ENCODE measurements at regions not wholly inside any gene's neighbourhood (a gene's known extent, or its start where the extent isn't known, plus 50 kb on each side); places are given as distances from the start of the nearest gene placed in this dataset.

DNA sequence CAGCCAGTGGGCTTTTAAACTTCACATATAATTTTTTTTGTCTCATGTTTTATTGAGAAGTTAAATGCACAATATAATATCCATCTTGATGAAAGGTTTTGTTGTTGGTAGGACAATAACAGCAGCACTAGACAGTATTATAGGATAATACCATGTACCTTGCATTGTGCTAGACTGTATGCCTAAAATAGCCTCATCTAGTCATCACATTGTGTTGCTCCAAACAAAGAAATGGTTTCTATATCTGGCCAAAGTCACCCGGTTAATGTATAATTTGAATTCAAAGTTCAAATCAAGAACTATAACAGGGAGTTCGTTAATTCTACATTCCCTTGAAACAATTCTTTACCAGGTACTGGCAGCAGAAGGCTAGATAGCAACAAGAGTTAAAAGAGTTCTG is 104.9 kb downstream of the KCNJ2 start:
- no peaks in the 10 kb centered on the region for H3K4me1 ChIP-seq
- no peak overlapping the region for H3K4me3 ChIP-seq
- no peak overlapping the region for H3K27ac ChIP-seq
- H3K27me3 ChIP-seq, result no peaks in the 10 kb centered on the region
- no peaks in the 10 kb centered on the region for H3K36me3 ChIP-seq
- no peak for DNase-seq (ENCODE audit: extremely low spot score in 2 of 2)
- no peaks in the 10 kb centered on the region for H3K9me3 ChIP-seq
- no peak for TF ChIP-seq POLR2AphosphoS5 (IDR thresholded peaks at IDR 0.05; ENCODE audit: insufficient read depth in 1 of 2, low read depth in 1 of 2)
- TF ChIP-seq, protein P1, sequence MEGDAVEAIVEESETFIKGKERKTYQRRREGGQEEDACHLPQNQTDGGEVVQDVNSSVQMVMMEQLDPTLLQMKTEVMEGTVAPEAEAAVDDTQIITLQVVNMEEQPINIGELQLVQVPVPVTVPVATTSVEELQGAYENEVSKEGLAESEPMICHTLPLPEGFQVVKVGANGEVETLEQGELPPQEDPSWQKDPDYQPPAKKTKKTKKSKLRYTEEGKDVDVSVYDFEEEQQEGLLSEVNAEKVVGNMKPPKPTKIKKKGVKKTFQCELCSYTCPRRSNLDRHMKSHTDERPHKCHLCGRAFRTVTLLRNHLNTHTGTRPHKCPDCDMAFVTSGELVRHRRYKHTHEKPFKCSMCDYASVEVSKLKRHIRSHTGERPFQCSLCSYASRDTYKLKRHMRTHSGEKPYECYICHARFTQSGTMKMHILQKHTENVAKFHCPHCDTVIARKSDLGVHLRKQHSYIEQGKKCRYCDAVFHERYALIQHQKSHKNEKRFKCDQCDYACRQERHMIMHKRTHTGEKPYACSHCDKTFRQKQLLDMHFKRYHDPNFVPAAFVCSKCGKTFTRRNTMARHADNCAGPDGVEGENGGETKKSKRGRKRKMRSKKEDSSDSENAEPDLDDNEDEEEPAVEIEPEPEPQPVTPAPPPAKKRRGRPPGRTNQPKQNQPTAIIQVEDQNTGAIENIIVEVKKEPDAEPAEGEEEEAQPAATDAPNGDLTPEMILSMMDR (IDR thresholded peaks at IDR 0.05), result no peak
- no peak for TF ChIP-seq POLR2A (IDR thresholded peaks at IDR 0.05)
- intact Hi-C loops (cut with DNase I), result no loop called here

DNA sequence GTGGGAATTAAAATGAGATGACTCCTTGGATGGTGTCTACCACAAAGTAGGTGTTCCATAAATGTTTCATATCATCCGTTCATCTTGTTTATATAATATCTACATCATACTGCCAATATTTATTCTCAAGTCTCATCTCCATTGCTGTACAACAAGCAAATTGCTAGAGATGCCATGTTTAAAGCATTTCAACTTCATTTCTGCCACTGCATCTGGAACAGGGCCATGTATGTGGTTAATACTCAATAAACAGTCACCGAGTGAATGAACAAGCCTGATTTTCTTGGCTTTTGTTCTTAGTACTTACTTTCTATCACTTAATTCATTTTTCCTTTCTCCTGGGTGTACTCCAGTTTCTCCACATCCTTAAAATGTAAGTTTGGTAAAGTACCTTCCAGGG is 107.6 kb downstream of the KCNJ2 start:
- intact Hi-C loops (cut with DNase I), result no loop called here

DNA sequence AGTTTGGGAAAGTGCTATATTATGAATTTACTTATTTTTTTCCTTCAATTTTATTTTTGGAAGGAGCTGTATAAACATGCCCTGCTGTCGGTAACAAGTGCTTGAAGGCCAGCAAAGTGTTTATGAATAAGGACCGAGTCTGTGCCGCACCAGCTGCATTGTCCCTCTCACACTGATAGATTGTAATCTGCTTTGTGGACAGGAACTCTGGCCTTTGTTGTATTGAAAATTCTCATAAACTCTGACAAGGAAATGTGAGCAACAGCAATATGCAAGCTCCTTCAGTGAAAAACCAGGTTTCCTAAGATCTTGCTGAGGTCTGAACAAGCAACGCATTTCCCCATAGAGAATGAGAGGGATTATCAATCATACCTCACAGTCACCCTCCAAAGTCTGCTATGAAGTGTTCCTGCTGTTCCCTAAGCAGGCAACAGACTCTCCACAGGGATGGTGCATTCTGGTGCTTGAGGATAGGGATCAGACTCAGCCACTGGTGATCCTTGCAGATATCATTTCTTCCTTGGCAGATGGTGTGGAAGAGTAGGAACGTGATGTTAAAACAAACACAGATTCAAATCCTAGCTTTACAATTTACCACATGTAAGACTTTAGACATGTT is 109.6 kb downstream of the KCNJ2 start:
- no peak overlapping the region for H3K27ac ChIP-seq
- no peaks in the 10 kb centered on the region for H3K4me1 ChIP-seq
- H3K9me3 ChIP-seq, result no peaks in the 10 kb centered on the region
- no peak for TF ChIP-seq POLR2A (IDR thresholded peaks at IDR 0.05)
- TF ChIP-seq, protein P1 (IDR thresholded peaks at IDR 0.05), result no peak
- TF ChIP-seq POLR2AphosphoS5 (IDR thresholded peaks at IDR 0.05; ENCODE audit: insufficient read depth in 1 of 2, low read depth in 1 of 2), result no peak
- H3K27me3 ChIP-seq, result no peaks in the 10 kb centered on the region
- H3K36me3 ChIP-seq, result no peaks in the 10 kb centered on the region
- intact Hi-C loops (cut with DNase I), result no loop called here
- no peak overlapping the region for H3K4me3 ChIP-seq
- no peak for DNase-seq (ENCODE audit: extremely low spot score in 2 of 2)

More for the DNA sequence above, 107.6 kb downstream of the KCNJ2 start:
- H3K9me3 ChIP-seq, result no peaks in the 10 kb centered on the region
- no peak for DNase-seq (ENCODE audit: extremely low spot score in 2 of 2)
- H3K4me3 ChIP-seq, result no peak overlapping the region
- no peaks in the 10 kb centered on the region for H3K4me1 ChIP-seq
- no peak for TF ChIP-seq POLR2A (IDR thresholded peaks at IDR 0.05)
- no peak for TF ChIP-seq POLR2AphosphoS5 (IDR thresholded peaks at IDR 0.05; ENCODE audit: insufficient read depth in 1 of 2, low read depth in 1 of 2)
- TF ChIP-seq, protein P1 (IDR thresholded peaks at IDR 0.05), result no peak
- H3K27me3 ChIP-seq, result no peaks in the 10 kb centered on the region
- no peaks in the 10 kb centered on the region for H3K36me3 ChIP-seq
- H3K27ac ChIP-seq, result no peak overlapping the region

DNA sequence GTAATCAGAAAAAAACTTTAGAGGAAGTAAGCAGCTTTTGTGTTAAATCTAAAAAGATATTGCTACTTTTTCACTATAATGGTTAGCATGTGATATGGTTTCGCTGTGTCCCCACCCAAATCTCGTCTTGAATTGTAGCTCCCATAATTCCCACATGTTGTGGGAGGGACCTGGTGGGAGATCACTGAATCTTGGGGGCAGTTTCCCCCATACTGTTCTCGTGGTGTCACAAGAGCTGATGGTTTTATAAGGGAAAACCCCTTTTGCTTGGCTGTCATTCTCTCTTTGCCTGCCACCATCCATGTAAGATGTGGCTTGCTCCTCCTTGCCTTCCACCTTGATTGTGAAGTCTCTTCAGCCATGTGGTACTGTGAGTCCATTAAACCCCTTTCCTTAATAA is 117.1 kb downstream of the KCNJ2 start:
- H3K4me3 ChIP-seq, result no peak overlapping the region
- H3K36me3 ChIP-seq, result no peaks in the 10 kb centered on the region
- TF ChIP-seq POLR2AphosphoS5 (IDR thresholded peaks at IDR 0.05; ENCODE audit: insufficient read depth in 1 of 2, low read depth in 1 of 2) (no peak), POLR2A (IDR thresholded peaks at IDR 0.05) (no peak)
- TF ChIP-seq, protein P1 (IDR thresholded peaks at IDR 0.05), result no peak
- H3K27me3 ChIP-seq, result no peaks in the 10 kb centered on the region
- no peak overlapping the region for H3K27ac ChIP-seq
- no peak for DNase-seq (ENCODE audit: extremely low spot score in 2 of 2)
- intact Hi-C loops (cut with DNase I), result no loop called here
- no peaks in the 10 kb centered on the region for H3K4me1 ChIP-seq
- H3K9me3 ChIP-seq, result no peaks in the 10 kb centered on the region

DNA sequence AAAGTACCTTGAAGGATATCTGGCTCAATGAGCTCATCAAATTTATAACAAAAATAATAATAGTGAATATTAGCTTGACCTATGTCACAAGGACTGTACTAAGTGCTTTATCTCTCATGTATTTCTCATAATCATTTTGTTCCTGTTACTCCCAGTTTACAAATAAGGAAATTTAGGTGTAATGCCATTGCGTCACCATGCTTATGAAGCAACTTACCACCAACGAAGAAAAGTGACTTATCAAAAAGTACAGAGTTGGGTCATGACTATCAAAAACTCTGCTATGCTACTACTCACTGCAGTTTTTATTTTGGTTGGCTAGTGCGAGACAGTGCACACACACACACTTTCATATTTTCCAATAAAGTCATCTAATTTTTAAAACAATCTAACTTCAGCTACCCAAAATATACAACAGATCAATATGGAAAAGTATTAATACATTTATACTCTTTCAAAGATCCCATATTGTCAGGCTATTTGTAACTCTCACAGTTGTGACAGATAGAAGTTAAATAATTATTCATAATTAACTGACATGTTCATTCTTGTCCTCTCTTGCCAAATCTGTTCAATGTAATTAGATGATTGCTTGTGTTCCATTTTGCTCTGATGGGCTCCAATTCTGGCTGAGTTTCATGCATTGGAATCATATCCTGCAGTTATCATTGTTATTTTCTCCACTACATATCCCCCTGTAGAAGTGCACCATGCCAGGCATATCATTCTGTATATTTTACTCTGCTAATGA is 119.4 kb downstream of the KCNJ2 start:
- DNase-seq (ENCODE audit: extremely low spot score in 2 of 2), result no peak

More for the DNA sequence above, 119.4 kb downstream of the KCNJ2 start:
- Histone ChIP-seq H3K27ac (no peak overlapping the region), H3K36me3 (no peaks in the 10 kb centered on the region), H3K27me3 (no peaks in the 10 kb centered on the region), H3K9me3 (no peaks in the 10 kb centered on the region), H3K4me1 (no peaks in the 10 kb centered on the region), H3K4me3 (no peak overlapping the region)
- intact Hi-C loops (cut with DNase I), result no loop called here
- TF ChIP-seq, protein P1 (IDR thresholded peaks at IDR 0.05), result no peak
- TF ChIP-seq POLR2AphosphoS5 (IDR thresholded peaks at IDR 0.05; ENCODE audit: insufficient read depth in 1 of 2, low read depth in 1 of 2), result no peak
- TF ChIP-seq POLR2A (IDR thresholded peaks at IDR 0.05), result no peak

Data from vagina (tissue), 2 donors.